Stimulated activated CD8-positive, alpha-beta memory T cell treated with anti-CD3 and anti-CD28 coated beads, Interleukin-7, amount 100 ng/mL, for 1 hour (primary cell): ENCODE measurements at regions not wholly inside any gene's neighbourhood (a gene's known extent, or its start where the extent isn't known, plus 50 kb on each side); places are given as distances from the start of the nearest gene placed in this dataset.
"Not testable (repeated sequence)": the region's sequence is repeated elsewhere in the genome, so short reads cannot be mapped to it uniquely, and the experiment has no call there.

Experiments used
- DNase-seq, 2 donors: peaks; one replicate each; pipeline ENCODE4 v3.0.0-alpha.2; 2020; ENCODE audit warnings: low read depth in 2 of 2

GRCh38 chr10:120048391-120048790 lies 155.9 kb downstream of the SEC23IP start:
- no peak for DNase-seq

GRCh38 chr10:120051671-120052070 lies 159.1 kb downstream of the SEC23IP start:
- no peak for DNase-seq

GRCh38 chr10:120052964-120053702 lies 160.6 kb downstream of the SEC23IP start:
- no peak for DNase-seq

- DNase-seq: not testable (repeated sequence)
These were observed 167.3 kb downstream of the SEC23IP start for GRCh38 chr10:120059790-120060189.

GRCh38 chr10:120067427-120067826 lies 174.9 kb downstream of the SEC23IP start:
- DNase-seq: no peak

- DNase-seq: no peak
These were observed 177.2 kb downstream of the SEC23IP start for GRCh38 chr10:120069700-120070099.

GRCh38 chr10:120075349-120075748 lies 182.8 kb downstream of the SEC23IP start:
- no peak for DNase-seq

- no peak for DNase-seq
These were observed 184.6 kb downstream of the SEC23IP start for GRCh38 chr10:120076996-120077706.

GRCh38 chr10:120077707-120078492 lies 185.4 kb downstream of the SEC23IP start:
- DNase-seq: no peak

GRCh38 chr10:120085096-120085796 lies 192.7 kb downstream of the SEC23IP start:
- DNase-seq: no peak

GRCh38 chr10:120086066-120086465 lies 193.5 kb downstream of the SEC23IP start:
- DNase-seq: no peak

- DNase-seq: no peak
These were observed 194.6 kb downstream of the SEC23IP start for GRCh38 chr10:120087109-120087508.

GRCh38 chr10:120095875-120096274 lies 203.3 kb downstream of the SEC23IP start:
- DNase-seq: no peak

GRCh38 chr10:120097766-120098165 lies 205.2 kb downstream of the SEC23IP start:
- DNase-seq: no peak

GRCh38 chr10:120098232-120098930 lies 205.9 kb downstream of the SEC23IP start:
- no peak for DNase-seq

- DNase-seq: no peak
These were observed 211.4 kb downstream of the SEC23IP start for GRCh38 chr10:120103738-120104560.

- no peak for DNase-seq
These were observed 212.5 kb downstream of the SEC23IP start for GRCh38 chr10:120105001-120105400.

- no peak for DNase-seq
These were observed 213.0 kb downstream of the SEC23IP start for GRCh38 chr10:120105492-120105891.

GRCh38 chr10:120108916-120109315 lies 216.4 kb downstream of the SEC23IP start:
- no peak for DNase-seq

- not testable (repeated sequence) for DNase-seq
These were observed 217.2 kb downstream of the SEC23IP start for GRCh38 chr10:120109725-120110124.
